K562 (cell line): ENCODE measurements at regions not wholly inside any gene's neighbourhood (a gene's known extent, or its start where the extent isn't known, plus 50 kb on each side); places are given as distances from the start of the nearest gene placed in this dataset.

Source experiments
- ATAC-seq: fragments of 200-7000 bp; cut with Tn5 transposase; 3 replicates; pipeline ENCODE4 v1.9.1; 2020; ENCODE audit warnings: moderate library complexity
- BruUV-seq: library from RNA; stranded (reverse); fragments of 400-500 nt; replicated peaks from 2 replicates; lab custom pipeline; 2021; lab: Mats Ljungman, UMichigan
- CTCF ChIA-PET: fragments of 300-600 bp; formaldehyde crosslinking; extraction: SDS; loops from one replicate; lab custom pipeline; 2021; ENCODE audit warnings: low intra/inter-chr PET ratio; lab: Yijun Ruan, JAX
- POLR2A ChIA-PET: fragments of 300-600, 350-650 bp; sonication (Branson Sonifier 250); formaldehyde crosslinking; extraction: SDS; loops from one replicate; lab custom pipeline; 2021; ENCODE audit warnings: antibody characterized with exemption, inconsistent platforms; lab: Yijun Ruan, JAX
- DNase-seq, 4 experiments: peaks; one replicate each; pipeline versions ENCODE4 v3.0.0 to v3.0.0-alpha.2; 2011 to 2018; ENCODE audit warnings: low spot score in 3 of 4, mixed read lengths in 3 of 4; ENCODE audit errors: extremely low read depth in 1 of 4
- FAIRE-seq: peaks from 2 replicates; lab custom pipeline; 2011; peaks lifted over from hg19 to GRCh38; lab: Jason Lieb, UNC
- H2AFZ ChIP-seq: 2 replicates; pipeline ENCODE4 v1.6.0; 2011; ENCODE audit warnings: low read depth, low read length, control low read depth, inconsistent platforms
- H3K27ac ChIP-seq: fragments of 200-600 bp; 3 replicates; pipeline ENCODE4 v1.8.0; 2011; ENCODE audit warnings: low read depth, mild to moderate bottlenecking, control low read depth, inconsistent platforms, low read length, moderate library complexity, mixed read lengths; ENCODE audit errors: extremely low read depth
- H3K27me3 ChIP-seq, 2 experiments: fragments of 300-600 bp in 1 of 2; 2 replicates in 1 of 2; 3 replicates in 1 of 2; pipeline versions ENCODE4 v1.6.0 to v1.8.0; 2011; ENCODE audit warnings: inconsistent platforms in 2 of 2, low read length in 2 of 2, mild to moderate bottlenecking in 1 of 2, mixed read lengths in 1 of 2, moderate library complexity in 1 of 2; ENCODE audit not compliant: control insufficient read depth in 2 of 2, insufficient read depth in 2 of 2
- H3K36me3 ChIP-seq: fragments of 300-600 bp; 3 replicates; pipeline ENCODE4 v1.8.0; 2011; ENCODE audit warnings: mild to moderate bottlenecking, low read length, inconsistent platforms; ENCODE audit not compliant: control insufficient read depth, insufficient read depth
- H3K4me1 ChIP-seq, 2 experiments: fragments of 200-600 bp in 1 of 2; replicated peaks in 1 of 2; 2 replicates in 1 of 2; 3 replicates in 1 of 2; pipeline versions ENCODE4 v1.5.1 to v1.8.0; 2011; ENCODE audit warnings: inconsistent platforms in 2 of 2, low read length in 2 of 2, mild to moderate bottlenecking in 1 of 2, mixed read lengths in 1 of 2, moderate library complexity in 1 of 2; ENCODE audit not compliant: control insufficient read depth in 2 of 2, insufficient read depth in 2 of 2
- H3K4me2 ChIP-seq: 2 replicates; pipeline ENCODE4 v1.6.1; 2011; ENCODE audit warnings: low read length, control low read depth, inconsistent platforms, mixed read lengths; ENCODE audit not compliant: insufficient read depth
- H3K4me3 ChIP-seq: fragments of 200-600 bp; sonication (generic), shearing (Covaris generic); 2 replicates; pipeline ENCODE4 v1.5.1; 2016; ENCODE audit warnings: control low read depth, inconsistent platforms
- H3K79me2 ChIP-seq: fragments of 200-600 bp; 3 replicates; pipeline ENCODE4 v1.8.0; 2011; ENCODE audit warnings: low read length, inconsistent platforms; ENCODE audit not compliant: control insufficient read depth, insufficient read depth
- H3K9ac ChIP-seq, 2 experiments: 2 replicates each; pipeline versions ENCODE4 v1.6.0 to v1.6.1; 2011; ENCODE audit warnings: low read depth in 2 of 2, low read length in 2 of 2, control low read depth in 1 of 2, inconsistent platforms in 1 of 2, mild to moderate bottlenecking in 1 of 2, mixed read lengths in 1 of 2; ENCODE audit not compliant: insufficient read depth in 1 of 2
- H3K9me1 ChIP-seq: one replicate; pipeline ENCODE4 v1.6.0; 2011; ENCODE audit warnings: inconsistent platforms, mild to moderate bottlenecking, low read length, moderate library complexity; ENCODE audit not compliant: control insufficient read depth, insufficient read depth
- H3K9me3 ChIP-seq: replicated peaks from 2 replicates; pipeline ENCODE4 v1.5.1; 2011; ENCODE audit warnings: low read depth, low read length, inconsistent platforms; ENCODE audit not compliant: control insufficient read depth, insufficient read depth
- H4K20me1 ChIP-seq: replicated peaks from 2 replicates; pipeline ENCODE4 v1.6.1; 2011; ENCODE audit warnings: low read length, inconsistent platforms, mixed read lengths; ENCODE audit not compliant: control insufficient read depth, insufficient read depth
- BCOR ChIP-seq: fragments of 450-650 bp; IDR thresholded peaks from 2 replicates; pipeline ENCODE4 v1.6.1; 2016
- CBFA2T2 ChIP-seq: fragments of 450-650 bp; conservative IDR thresholded peaks from 2 replicates; pipeline ENCODE4 v1.6.1; 2017; ENCODE audit warnings: mild to moderate bottlenecking
- CBFA2T3 ChIP-seq: fragments of 450-650 bp; IDR thresholded peaks from 2 replicates; pipeline ENCODE4 v1.6.1; 2017
- CCAR2 ChIP-seq: fragments of 200-400 bp; formaldehyde crosslinking; IDR thresholded peaks from 2 replicates; pipeline ENCODE4 v1.6.1; 2017; ENCODE audit warnings: mild to moderate bottlenecking, low read depth, low read length
- CEBPB ChIP-seq: fragments of 450-650 bp; IDR thresholded peaks from 2 replicates; pipeline ENCODE4 v1.6.1; 2016; ENCODE audit warnings: missing genetic modification characterization, missing compliant biosample characterization
- FOSL1 ChIP-seq: fragments of 200-800 bp; sonication (Bioruptor generic); conservative IDR thresholded peaks from 2 replicates; pipeline ENCODE4 v1.6.1; 2016; ENCODE audit warnings: missing genetic modification characterization, missing compliant biosample characterization
- GTF2E2 ChIP-seq: fragments of 200-800 bp; sonication (Bioruptor generic); IDR thresholded peaks from 2 replicates; pipeline ENCODE4 v1.6.1; 2016; ENCODE audit warnings: missing genetic modification characterization, missing compliant biosample characterization
- NRF1 ChIP-seq, 2 experiments: fragments of 450-650 bp; IDR thresholded peaks in 1 of 2; conservative IDR thresholded peaks in 1 of 2; 2 replicates each; pipeline ENCODE4 v1.6.1; 2014; ENCODE audit warnings: mild to moderate bottlenecking in 2 of 2
- RAD21 ChIP-seq, 2 experiments: fragments of 250-450 bp in 1 of 2; fragments of 450-650 bp in 1 of 2; sonication (Bioruptor Pico) in 1 of 2; formaldehyde crosslinking in 1 of 2; IDR thresholded peaks in 1 of 2; conservative IDR thresholded peaks in 1 of 2; 2 replicates each; pipeline versions ENCODE4 v1.4.0 to v1.8.0; 2020 to 2022; ENCODE audit warnings: mild to moderate bottlenecking in 2 of 2, moderate library complexity in 1 of 2
- RCOR1 ChIP-seq, 2 experiments: IDR thresholded peaks; 2 replicates each; pipeline ENCODE4 v1.6.1; 2012; ENCODE audit warnings: low read depth in 2 of 2, low read length in 2 of 2, borderline replicate concordance in 1 of 2, improper control_type of control experiment in 1 of 2
- TAL1 ChIP-seq: fragments of 450-650 bp; IDR thresholded peaks from 2 replicates; pipeline ENCODE4 v1.6.1; 2016; ENCODE audit warnings: mild to moderate bottlenecking
- TCF3 ChIP-seq: sonication (generic); formaldehyde crosslinking; IDR thresholded peaks from 2 replicates; pipeline ENCODE4 v1.4.0; 2020; ENCODE audit warnings: mild to moderate bottlenecking, missing genetic modification reagents
- TEAD4 ChIP-seq, 2 experiments: sonication (generic) in 1 of 2; formaldehyde crosslinking in 1 of 2; IDR thresholded peaks; 2 replicates each; pipeline versions ENCODE4 v1.6.1 to v1.8.0; 2012 to 2022; ENCODE audit warnings: borderline replicate concordance in 1 of 2, inconsistent platforms in 1 of 2, low read length in 1 of 2, mild to moderate bottlenecking in 1 of 2, missing genetic modification reagents in 1 of 2
- WGBS: fragments of 100-300 bp; shearing (Covaris generic); methylation state at CpG from one replicate; pipeline ENCODE4 v1.1.6; 2016; ENCODE audit warnings: low coverage, mixed read lengths; ENCODE audit not compliant: insufficient coverage; ENCODE audit errors: missing lambda C conversion rate; 5-methylcytosine and 5-hydroxymethylcytosine counted together
- in situ Hi-C: fragments of 300-500 bp; cut with MboI; formaldehyde crosslinking; loops from 4 replicates; pipeline ENCODE4 v1.15.0; 2018; ENCODE audit warnings: inconsistent platforms, mixed read lengths
- intact Hi-C: fragments of 100-400 bp; cut with micrococcal nuclease; formaldehyde crosslinking; loops from 2 replicates; pipeline ENCODE4 v1.14.2; 2022
- TF ChIP-seq, protein P1 (sequence below): fragments of 450-650 bp; IDR thresholded peaks from 2 replicates; pipeline ENCODE4 v1.6.1; 2016; ENCODE audit warnings: missing biosample characterization, missing genetic modification characterization
- TF ChIP-seq, protein P2 (sequence below): fragments of 450-650 bp; formaldehyde crosslinking; conservative IDR thresholded peaks from 2 replicates; pipeline ENCODE4 v1.4.0; 2022; ENCODE audit warnings: mild to moderate bottlenecking, missing genetic modification characterization

DNA sequence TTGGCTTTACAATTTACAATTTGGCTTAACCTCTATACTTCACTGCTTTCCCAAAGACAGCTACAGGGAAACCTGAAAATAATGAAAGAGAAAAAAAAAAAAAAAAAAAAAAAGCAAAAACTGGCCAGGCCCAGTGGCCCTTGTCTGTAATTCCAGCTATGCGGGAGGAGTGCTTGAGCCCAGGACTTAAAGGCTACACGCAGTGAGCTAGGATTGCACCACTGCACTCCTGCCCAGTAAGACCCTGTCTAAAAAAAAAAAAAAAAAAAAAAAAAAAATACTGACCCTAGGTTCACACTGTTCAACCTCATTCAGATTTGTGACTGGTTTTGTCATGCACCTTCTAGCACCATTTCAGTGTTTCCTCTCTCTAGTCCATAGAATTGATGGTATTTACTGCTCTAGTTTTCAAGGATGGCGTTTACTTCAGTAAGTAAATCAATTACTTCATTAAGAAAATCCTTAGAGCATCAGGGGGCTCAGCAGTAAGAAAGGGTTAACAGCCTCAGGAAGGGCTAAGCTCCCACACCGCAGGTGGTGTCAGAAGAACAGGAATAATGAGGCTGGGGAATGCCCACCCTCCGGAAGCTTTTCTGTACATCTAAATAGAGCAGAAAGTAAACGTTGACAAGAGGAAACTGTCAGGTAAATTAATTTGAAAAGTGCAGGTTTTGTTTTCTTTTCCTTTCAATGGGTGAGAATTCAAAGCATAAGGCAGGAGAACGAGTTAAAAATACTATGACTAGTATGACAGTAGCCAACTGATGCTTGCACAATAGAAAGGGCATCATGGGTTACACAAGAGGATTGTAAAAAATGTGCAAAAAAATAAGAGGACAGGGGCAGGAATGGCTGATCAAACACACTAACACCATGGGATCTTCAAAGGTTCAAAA is 115.0 kb upstream of the MDM1 start (continued):
- TF ChIP-seq, protein P1, sequence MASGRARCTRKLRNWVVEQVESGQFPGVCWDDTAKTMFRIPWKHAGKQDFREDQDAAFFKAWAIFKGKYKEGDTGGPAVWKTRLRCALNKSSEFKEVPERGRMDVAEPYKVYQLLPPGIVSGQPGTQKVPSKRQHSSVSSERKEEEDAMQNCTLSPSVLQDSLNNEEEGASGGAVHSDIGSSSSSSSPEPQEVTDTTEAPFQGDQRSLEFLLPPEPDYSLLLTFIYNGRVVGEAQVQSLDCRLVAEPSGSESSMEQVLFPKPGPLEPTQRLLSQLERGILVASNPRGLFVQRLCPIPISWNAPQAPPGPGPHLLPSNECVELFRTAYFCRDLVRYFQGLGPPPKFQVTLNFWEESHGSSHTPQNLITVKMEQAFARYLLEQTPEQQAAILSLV (tag), result peak; percentile 47; the same call in 1 of the 2 replicates
- TF ChIP-seq NRF1 (conservative IDR thresholded peaks at IDR 0.05 in 1 of 2, IDR thresholded peaks at IDR 0.05 in 1 of 2), result no peak

DNA sequence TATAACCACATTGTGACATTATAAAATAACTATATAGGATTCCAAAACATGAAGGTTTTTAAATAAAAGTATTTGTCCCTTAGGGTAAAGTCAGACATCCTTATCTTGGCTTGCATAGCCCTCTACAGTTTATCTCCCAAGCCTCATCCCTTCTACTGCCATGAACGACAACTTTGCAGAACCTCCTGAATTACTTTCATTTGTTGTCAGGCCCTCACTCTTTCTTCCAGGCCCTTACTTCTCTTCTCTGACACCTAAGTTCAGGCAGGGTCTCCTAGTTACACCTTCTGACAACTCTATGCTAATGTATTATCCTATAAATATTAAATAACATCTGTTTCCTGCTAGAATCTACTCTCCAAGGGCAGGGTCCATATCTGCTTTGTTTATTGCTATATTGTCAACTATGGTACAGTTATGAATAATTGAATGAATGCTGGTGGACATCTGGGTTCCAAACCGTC is 115.7 kb upstream of the MDM1 start:
- intact Hi-C loops, result no loop called here
- WGBS, result 0% methylated on average over 2 of the region's 2 CpGs
- no peaks in the 10 kb centered on the region for H3K36me3 ChIP-seq
- H3K9me1 ChIP-seq, result no peaks in the 10 kb centered on the region
- no peaks in the 10 kb centered on the region for H3K79me2 ChIP-seq
- H3K9me3 ChIP-seq, result no peaks in the 10 kb centered on the region
- no peaks in the 10 kb centered on the region for H3K27me3 ChIP-seq
- H2AFZ ChIP-seq, result peak overlapping the region; percentile 72
- H3K4me1 ChIP-seq, result peaks cover 0 to 32% of the 10 kb centered on the region in 2 experiments; a peak in 3 of 5 replicates
- peak in 2 of 4 experiments; percentile 31 to 54 for DNase-seq
- peak overlapping the region; percentile 43 for H3K4me2 ChIP-seq
- H3K27ac ChIP-seq, result peak overlapping the region; percentile 46; the same call in 1 of the 3 replicates
- FAIRE-seq, result no peak
- ChIA-PET CTCF (no interaction called here), POLR2A (interaction anchor here (0.6 to 0.8 kb wide), 2 partner anchors 8 to 20 kb away, joined by 3 read pairs; no protein-coding TSS in a partner anchor)
- ATAC-seq, result peak; percentile 73
- H3K4me3 ChIP-seq, result no peak overlapping the region
- H3K9ac ChIP-seq, result no peak overlapping the region
- no TSS peak for BruUV-seq
- H4K20me1 ChIP-seq, result no peaks in the 10 kb centered on the region
- in situ Hi-C loops, result no loop called here
- peak; percentile 50 for TF ChIP-seq CEBPB (tag)
- TF ChIP-seq CBFA2T3, result peak; percentile 64
- peak in 1 of 2 experiments; percentile 29; a peak in 1 of 4 replicates for TF ChIP-seq RCOR1 (IDR thresholded peaks at IDR 0.05; ENCODE audit: borderline replicate concordance in 1 of 2, low read depth in 2 of 2, low read length in 2 of 2)
- TF ChIP-seq GTF2E2 (tag), result no peak
- peak; percentile 44; the same call in 1 of the 2 replicates for TF ChIP-seq TAL1
- peak; percentile 65 for TF ChIP-seq TCF3 (CRISPR knock-in tag)
- TF ChIP-seq CBFA2T2, result peak; percentile 42
- TF ChIP-seq RAD21 (CRISPR knock-in tag; conservative IDR thresholded peaks at IDR 0.05 in 1 of 2, IDR thresholded peaks at IDR 0.05 in 1 of 2), result peak in 1 of 2 experiments; percentile 32; a peak in 2 of 4 replicates
- no peak for TF ChIP-seq FOSL1 (tag)
- peak; percentile 48 for TF ChIP-seq TEAD4 (IDR thresholded peaks at IDR 0.05; ENCODE audit: low read length)
- no peak for TF ChIP-seq TEAD4 (CRISPR knock-in tag; IDR thresholded peaks at IDR 0.05; ENCODE audit: borderline replicate concordance)
- no peak for TF ChIP-seq CCAR2
- no peak for TF ChIP-seq BCOR
- TF ChIP-seq, protein P2, sequence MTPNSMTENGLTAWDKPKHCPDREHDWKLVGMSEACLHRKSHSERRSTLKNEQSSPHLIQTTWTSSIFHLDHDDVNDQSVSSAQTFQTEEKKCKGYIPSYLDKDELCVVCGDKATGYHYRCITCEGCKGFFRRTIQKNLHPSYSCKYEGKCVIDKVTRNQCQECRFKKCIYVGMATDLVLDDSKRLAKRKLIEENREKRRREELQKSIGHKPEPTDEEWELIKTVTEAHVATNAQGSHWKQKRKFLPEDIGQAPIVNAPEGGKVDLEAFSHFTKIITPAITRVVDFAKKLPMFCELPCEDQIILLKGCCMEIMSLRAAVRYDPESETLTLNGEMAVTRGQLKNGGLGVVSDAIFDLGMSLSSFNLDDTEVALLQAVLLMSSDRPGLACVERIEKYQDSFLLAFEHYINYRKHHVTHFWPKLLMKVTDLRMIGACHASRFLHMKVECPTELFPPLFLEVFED (CRISPR knock-in tag), result no peak
